Liver (tissue), 3 donors: ENCODE measurements at regions not wholly inside any gene's neighbourhood (a gene's known extent, or its start where the extent isn't known, plus 50 kb on each side); places are given as distances from the start of the nearest gene placed in this dataset.

Experiments
- FOXA2 ChIP-seq: IDR thresholded peaks from 2 replicates; pipeline ENCODE4 v1.6.1; 2016; ENCODE audit warnings: antibody characterized with exemption
- GABPA ChIP-seq, 2 donors: IDR thresholded peaks in 1 of 2; conservative IDR thresholded peaks in 1 of 2; 2 replicates each; pipeline ENCODE4 v1.6.1; 2016; ENCODE audit warnings: antibody characterized with exemption in 2 of 2, mild to moderate bottlenecking in 1 of 2, moderate library complexity in 1 of 2
- RAD21 ChIP-seq, 2 donors: IDR thresholded peaks; 2 replicates each; pipeline ENCODE4 v1.6.1; 2016; ENCODE audit warnings: antibody characterized with exemption in 2 of 2, mild to moderate bottlenecking in 2 of 2
- TAF1 ChIP-seq: conservative IDR thresholded peaks from 2 replicates; pipeline ENCODE4 v1.6.1; 2016; ENCODE audit warnings: antibody characterized with exemption, mild to moderate bottlenecking
- TF ChIP-seq, protein P1 (sequence below): fragments of 150-350 bp; IDR thresholded peaks from 2 replicates; pipeline ENCODE4 v1.5.1; 2017; ENCODE audit warnings: improper control_type of control experiment, low read depth, low read length; ENCODE audit not compliant: missing input control
- donor health status: healthy.
- donor health status: healthy.

GRCh38 chr6:3623451-3624249, 127.9 kb downstream of the PXDC1 start:
- no peak for TF ChIP-seq FOXA2
- TF ChIP-seq, protein P1, sequence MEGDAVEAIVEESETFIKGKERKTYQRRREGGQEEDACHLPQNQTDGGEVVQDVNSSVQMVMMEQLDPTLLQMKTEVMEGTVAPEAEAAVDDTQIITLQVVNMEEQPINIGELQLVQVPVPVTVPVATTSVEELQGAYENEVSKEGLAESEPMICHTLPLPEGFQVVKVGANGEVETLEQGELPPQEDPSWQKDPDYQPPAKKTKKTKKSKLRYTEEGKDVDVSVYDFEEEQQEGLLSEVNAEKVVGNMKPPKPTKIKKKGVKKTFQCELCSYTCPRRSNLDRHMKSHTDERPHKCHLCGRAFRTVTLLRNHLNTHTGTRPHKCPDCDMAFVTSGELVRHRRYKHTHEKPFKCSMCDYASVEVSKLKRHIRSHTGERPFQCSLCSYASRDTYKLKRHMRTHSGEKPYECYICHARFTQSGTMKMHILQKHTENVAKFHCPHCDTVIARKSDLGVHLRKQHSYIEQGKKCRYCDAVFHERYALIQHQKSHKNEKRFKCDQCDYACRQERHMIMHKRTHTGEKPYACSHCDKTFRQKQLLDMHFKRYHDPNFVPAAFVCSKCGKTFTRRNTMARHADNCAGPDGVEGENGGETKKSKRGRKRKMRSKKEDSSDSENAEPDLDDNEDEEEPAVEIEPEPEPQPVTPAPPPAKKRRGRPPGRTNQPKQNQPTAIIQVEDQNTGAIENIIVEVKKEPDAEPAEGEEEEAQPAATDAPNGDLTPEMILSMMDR: no peak
- no peak for TF ChIP-seq GABPA (IDR thresholded peaks at IDR 0.05 in 1 of 2, conservative IDR thresholded peaks at IDR 0.05 in 1 of 2)
- no peak for TF ChIP-seq RAD21 (IDR thresholded peaks at IDR 0.05)
- TF ChIP-seq TAF1: no peak
